Neural cell (in vitro differentiated cells): ENCODE measurements at regions not wholly inside any gene's neighbourhood (a gene's known extent, or its start where the extent isn't known, plus 50 kb on each side); places are given as distances from the start of the nearest gene placed in this dataset.

Experiments used
- H2AFZ ChIP-seq: fragments of 200-600, 300-800 bp; sonication (generic), shearing (Covaris generic); 2 replicates; pipeline ENCODE4 v1.6.0; 2014; ENCODE audit warnings: low read depth, mild to moderate bottlenecking, antibody characterized with exemption, low read length, moderate library complexity
- H3F3A ChIP-seq: fragments of 200-600 bp; shearing (Covaris generic); 2 replicates; pipeline ENCODE4 v1.6.1; 2016; ENCODE audit warnings: mild to moderate bottlenecking, moderate library complexity, mixed read lengths, antibody characterized with exemption, low read length; ENCODE audit not compliant: insufficient read depth, poor library complexity, severe bottlenecking
- H3K27ac ChIP-seq: fragments of 200-600, 300-800 bp; sonication (generic), shearing (Covaris generic); 2 replicates; pipeline ENCODE4 v1.5.1; 2014; ENCODE audit warnings: mild to moderate bottlenecking, low read length, moderate library complexity
- H3K27me3 ChIP-seq: fragments of 300-800, 200-600 bp; sonication (generic), shearing (Covaris generic); 2 replicates; pipeline ENCODE4 v1.6.0; 2014; ENCODE audit warnings: mild to moderate bottlenecking, low read depth, low read length, moderate library complexity; ENCODE audit not compliant: insufficient read depth
- H3K36me3 ChIP-seq: fragments of 300-800, 200-600 bp; sonication (generic), shearing (Covaris generic); 2 replicates; pipeline ENCODE4 v1.5.1; 2014; ENCODE audit warnings: mild to moderate bottlenecking, antibody characterized with exemption, low read length, moderate library complexity; ENCODE audit not compliant: insufficient read depth
- H3K4me2 ChIP-seq: fragments of 300-800, 200-600 bp; sonication (generic), shearing (Covaris generic); 2 replicates; pipeline ENCODE4 v1.6.0; 2014; ENCODE audit warnings: mild to moderate bottlenecking, low read length
- H3K4me3 ChIP-seq: fragments of 300-800, 200-600 bp; sonication (generic), shearing (Covaris generic); 2 replicates; pipeline ENCODE4 v1.5.1; 2014; ENCODE audit warnings: mild to moderate bottlenecking, low read length, moderate library complexity
- H3K79me2 ChIP-seq: fragments of 200-600 bp; shearing (Covaris generic); replicated peaks from 2 replicates; pipeline ENCODE4 v1.6.0; 2014; ENCODE audit warnings: mild to moderate bottlenecking, low read length, moderate library complexity; ENCODE audit not compliant: insufficient read depth
- H3K9ac ChIP-seq: fragments of 300-800, 200-600 bp; sonication (generic), shearing (Covaris generic); 2 replicates; pipeline ENCODE4 v1.6.1; 2016; ENCODE audit warnings: mild to moderate bottlenecking, low read length, mixed read lengths
- H3K9me2 ChIP-seq: fragments of 200-600 bp; shearing (Covaris generic); 2 replicates; pipeline ENCODE4 v1.6.1; 2016; ENCODE audit warnings: mild to moderate bottlenecking, low read length, mixed read lengths; ENCODE audit not compliant: insufficient read depth
- H3K9me3 ChIP-seq: fragments of 200-600, 300-800 bp; sonication (generic), shearing (Covaris generic); 2 replicates; pipeline ENCODE4 v1.6.1; 2016; ENCODE audit warnings: mild to moderate bottlenecking, mixed run types, low read length, moderate library complexity, mixed read lengths
- H4K20me1 ChIP-seq: fragments of 200-600 bp; shearing (Covaris generic); 2 replicates; pipeline ENCODE4 v1.6.1; 2016; ENCODE audit warnings: mild to moderate bottlenecking, mixed run types; ENCODE audit not compliant: insufficient read depth
- EP300 ChIP-seq: fragments of 450-650 bp; conservative IDR thresholded peaks from 2 replicates; pipeline ENCODE4 v1.6.1; 2014; ENCODE audit warnings: antibody characterized with exemption, mild to moderate bottlenecking, moderate library complexity; ENCODE audit not compliant: poor library complexity, severe bottlenecking
- EZH2 ChIP-seq: fragments of 200-600, 300-800 bp; shearing (Covaris generic), sonication (generic); IDR thresholded peaks from 2 replicates; pipeline ENCODE4 v1.6.1; 2014; ENCODE audit warnings: antibody characterized with exemption, low read length, borderline replicate concordance, mild to moderate bottlenecking; ENCODE audit not compliant: insufficient read depth, poor library complexity, severe bottlenecking
- MXI1 ChIP-seq: fragments of 450-650 bp; conservative IDR thresholded peaks from 2 replicates; pipeline ENCODE4 v1.6.1; 2014; ENCODE audit warnings: antibody characterized with exemption, mild to moderate bottlenecking; ENCODE audit not compliant: poor library complexity, severe bottlenecking
- POLR2AphosphoS5 ChIP-seq: IDR thresholded peaks from 2 replicates; pipeline ENCODE4 v1.6.1; 2012
- RAD21 ChIP-seq: fragments of 450-650 bp; conservative IDR thresholded peaks from 2 replicates; pipeline ENCODE4 v1.6.1; 2014; ENCODE audit warnings: antibody characterized with exemption, mild to moderate bottlenecking, moderate library complexity
- SMC3 ChIP-seq: fragments of 450-650 bp; conservative IDR thresholded peaks from 2 replicates; pipeline ENCODE4 v1.6.1; 2014; ENCODE audit warnings: antibody characterized with exemption, mild to moderate bottlenecking, moderate library complexity; ENCODE audit not compliant: poor library complexity
- TAF1 ChIP-seq: IDR thresholded peaks from 2 replicates; pipeline ENCODE4 v1.6.1; 2012; ENCODE audit warnings: low read depth
- TF ChIP-seq, protein P1 (sequence below): IDR thresholded peaks from 2 replicates; pipeline ENCODE4 v1.6.1; 2012; ENCODE audit warnings: borderline replicate concordance
- TF ChIP-seq, protein P2 (sequence below): fragments of 450-650 bp; IDR thresholded peaks from 2 replicates; pipeline ENCODE4 v1.5.1; 2014; ENCODE audit warnings: antibody characterized with exemption, mild to moderate bottlenecking, moderate library complexity; ENCODE audit not compliant: poor library complexity, severe bottlenecking

DNA sequence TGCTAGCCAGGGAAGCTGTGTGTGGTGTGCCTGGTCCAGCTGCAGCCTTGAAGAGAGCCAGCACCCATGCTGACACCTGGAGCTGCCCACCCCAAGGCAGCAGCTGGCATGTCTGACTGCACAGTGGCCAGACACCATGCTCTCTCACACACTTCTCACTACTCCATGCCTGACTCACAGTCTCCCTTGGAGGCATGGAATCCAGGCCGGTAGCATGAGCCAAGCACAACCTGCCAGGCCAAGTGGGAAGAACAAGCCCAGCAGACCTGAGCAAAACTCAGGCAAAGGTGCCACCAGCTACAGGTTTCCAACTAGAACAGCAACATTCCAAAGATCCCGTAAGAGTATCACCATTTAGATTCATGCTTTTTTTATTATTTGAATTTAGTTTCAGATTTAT is 625.3 kb upstream of the LRRTM4 start:
- Histone ChIP-seq H3K9me2 (no peaks in the 10 kb centered on the region), H3K4me3 (no peak overlapping the region)
- TF ChIP-seq SMC3 (no peak), TAF1 (no peak), RAD21 (no peak), EZH2 (no peak), EP300 (no peak), POLR2AphosphoS5 (no peak), MXI1 (no peak)
- TF ChIP-seq, protein P1, sequence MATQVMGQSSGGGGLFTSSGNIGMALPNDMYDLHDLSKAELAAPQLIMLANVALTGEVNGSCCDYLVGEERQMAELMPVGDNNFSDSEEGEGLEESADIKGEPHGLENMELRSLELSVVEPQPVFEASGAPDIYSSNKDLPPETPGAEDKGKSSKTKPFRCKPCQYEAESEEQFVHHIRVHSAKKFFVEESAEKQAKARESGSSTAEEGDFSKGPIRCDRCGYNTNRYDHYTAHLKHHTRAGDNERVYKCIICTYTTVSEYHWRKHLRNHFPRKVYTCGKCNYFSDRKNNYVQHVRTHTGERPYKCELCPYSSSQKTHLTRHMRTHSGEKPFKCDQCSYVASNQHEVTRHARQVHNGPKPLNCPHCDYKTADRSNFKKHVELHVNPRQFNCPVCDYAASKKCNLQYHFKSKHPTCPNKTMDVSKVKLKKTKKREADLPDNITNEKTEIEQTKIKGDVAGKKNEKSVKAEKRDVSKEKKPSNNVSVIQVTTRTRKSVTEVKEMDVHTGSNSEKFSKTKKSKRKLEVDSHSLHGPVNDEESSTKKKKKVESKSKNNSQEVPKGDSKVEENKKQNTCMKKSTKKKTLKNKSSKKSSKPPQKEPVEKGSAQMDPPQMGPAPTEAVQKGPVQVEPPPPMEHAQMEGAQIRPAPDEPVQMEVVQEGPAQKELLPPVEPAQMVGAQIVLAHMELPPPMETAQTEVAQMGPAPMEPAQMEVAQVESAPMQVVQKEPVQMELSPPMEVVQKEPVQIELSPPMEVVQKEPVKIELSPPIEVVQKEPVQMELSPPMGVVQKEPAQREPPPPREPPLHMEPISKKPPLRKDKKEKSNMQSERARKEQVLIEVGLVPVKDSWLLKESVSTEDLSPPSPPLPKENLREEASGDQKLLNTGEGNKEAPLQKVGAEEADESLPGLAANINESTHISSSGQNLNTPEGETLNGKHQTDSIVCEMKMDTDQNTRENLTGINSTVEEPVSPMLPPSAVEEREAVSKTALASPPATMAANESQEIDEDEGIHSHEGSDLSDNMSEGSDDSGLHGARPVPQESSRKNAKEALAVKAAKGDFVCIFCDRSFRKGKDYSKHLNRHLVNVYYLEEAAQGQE = no peak
- TF ChIP-seq, protein P2, sequence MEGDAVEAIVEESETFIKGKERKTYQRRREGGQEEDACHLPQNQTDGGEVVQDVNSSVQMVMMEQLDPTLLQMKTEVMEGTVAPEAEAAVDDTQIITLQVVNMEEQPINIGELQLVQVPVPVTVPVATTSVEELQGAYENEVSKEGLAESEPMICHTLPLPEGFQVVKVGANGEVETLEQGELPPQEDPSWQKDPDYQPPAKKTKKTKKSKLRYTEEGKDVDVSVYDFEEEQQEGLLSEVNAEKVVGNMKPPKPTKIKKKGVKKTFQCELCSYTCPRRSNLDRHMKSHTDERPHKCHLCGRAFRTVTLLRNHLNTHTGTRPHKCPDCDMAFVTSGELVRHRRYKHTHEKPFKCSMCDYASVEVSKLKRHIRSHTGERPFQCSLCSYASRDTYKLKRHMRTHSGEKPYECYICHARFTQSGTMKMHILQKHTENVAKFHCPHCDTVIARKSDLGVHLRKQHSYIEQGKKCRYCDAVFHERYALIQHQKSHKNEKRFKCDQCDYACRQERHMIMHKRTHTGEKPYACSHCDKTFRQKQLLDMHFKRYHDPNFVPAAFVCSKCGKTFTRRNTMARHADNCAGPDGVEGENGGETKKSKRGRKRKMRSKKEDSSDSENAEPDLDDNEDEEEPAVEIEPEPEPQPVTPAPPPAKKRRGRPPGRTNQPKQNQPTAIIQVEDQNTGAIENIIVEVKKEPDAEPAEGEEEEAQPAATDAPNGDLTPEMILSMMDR = no peak

DNA sequence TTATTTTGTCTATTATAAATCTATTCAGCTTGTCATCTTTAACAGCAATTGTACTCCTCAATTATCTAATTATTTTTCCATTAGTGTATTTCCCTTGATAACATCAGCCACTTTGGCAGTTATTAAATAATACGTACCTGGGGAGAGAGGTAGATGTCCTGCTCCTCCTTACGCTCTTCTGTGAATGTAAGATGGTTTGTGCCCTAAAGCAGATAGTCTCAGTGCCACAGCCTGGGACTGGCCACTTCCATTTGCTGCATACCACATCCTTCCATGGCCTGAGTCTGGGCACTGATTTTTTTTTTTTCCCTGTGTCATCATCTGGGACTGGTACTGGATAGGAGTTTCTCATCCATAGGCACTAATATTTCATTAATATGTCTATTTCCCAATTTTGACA is 632.4 kb upstream of the LRRTM4 start:
- Histone ChIP-seq H3K4me3 (no peak overlapping the region), H2AFZ (no peak overlapping the region), H3K9me3 (no peaks in the 10 kb centered on the region), H3K4me2 (no peak overlapping the region), H3F3A (no peaks in the 10 kb centered on the region), H3K36me3 (no peaks in the 10 kb centered on the region), H3K9ac (no peak overlapping the region), H3K27ac (no peak overlapping the region), H3K27me3 (no peaks in the 10 kb centered on the region), H4K20me1 (no peaks in the 10 kb centered on the region), H3K79me2 (no peaks in the 10 kb centered on the region), H3K9me2 (no peaks in the 10 kb centered on the region)
- TF ChIP-seq EP300 (no peak), POLR2AphosphoS5 (no peak), TAF1 (no peak), MXI1 (no peak), RAD21 (no peak), EZH2 (no peak), SMC3 (no peak)
- TF ChIP-seq, protein P2 = no peak
- TF ChIP-seq, protein P1 = no peak

More for the DNA sequence above, 625.3 kb upstream of the LRRTM4 start:
- Histone ChIP-seq H3K27me3 (no peaks in the 10 kb centered on the region), H3K79me2 (no peaks in the 10 kb centered on the region), H2AFZ (no peak overlapping the region), H4K20me1 (no peaks in the 10 kb centered on the region), H3K9me3 (no peaks in the 10 kb centered on the region), H3K27ac (no peak overlapping the region), H3K4me2 (no peak overlapping the region), H3F3A (no peaks in the 10 kb centered on the region), H3K36me3 (no peaks in the 10 kb centered on the region), H3K9ac (no peak overlapping the region)
